OCI-LY7 (cell line): ENCODE measurements at regions not wholly inside any gene's neighbourhood (a gene's known extent, or its start where the extent isn't known, plus 50 kb on each side); places are given as distances from the start of the nearest gene placed in this dataset.

Experiments
- CTCF ChIP-seq: fragments of 200-600 bp; sonication (generic); conservative IDR thresholded peaks from 2 replicates; pipeline ENCODE4 v1.5.1; 2014; ENCODE audit warnings: mild to moderate bottlenecking, antibody characterized with exemption, low read length, moderate library complexity, mixed read lengths
- EZH2phosphoT487 ChIP-seq: fragments of 200-600 bp; sonication (generic); IDR thresholded peaks from 2 replicates; pipeline ENCODE4 v1.6.1; 2018; ENCODE audit warnings: low read depth, borderline replicate concordance, mild to moderate bottlenecking, mixed run types, antibody characterized with exemption, low read length, moderate library complexity, mixed read lengths

- TF ChIP-seq CTCF (no peak), EZH2phosphoT487 (no peak)
Measured at GRCh38 chr12:123096741-123097140, 54.1 kb downstream of the PITPNM2 start.
